Endothelial cell of umbilical vein (primary cell): ENCODE measurements at regions not wholly inside any gene's neighbourhood (a gene's known extent, or its start where the extent isn't known, plus 50 kb on each side); places are given as distances from the start of the nearest gene placed in this dataset.

Source experiments
- BruUV-seq: library from RNA; stranded (reverse); fragments of 400-500 nt; replicated peaks from 2 replicates; lab custom pipeline; 2021; lab: Mats Ljungman, UMichigan
- CTCF ChIA-PET: fragments of 300-600, 350-600 bp; sonication (Branson Sonifier 250); formaldehyde crosslinking; loops from one replicate; lab custom pipeline; 2021; ENCODE audit warnings: antibody characterized with exemption, inconsistent platforms; lab: Charles Lee
- POLR2A ChIA-PET: fragments of 300-600, 350-600 bp; sonication (Branson Sonifier 250); formaldehyde crosslinking; loops from one replicate; lab custom pipeline; 2021; ENCODE audit warnings: antibody characterized with exemption, inconsistent platforms; lab: Charles Lee
- DNase-seq: peaks from one replicate; pipeline ENCODE4 v3.0.0-alpha.2; 2011; ENCODE audit warnings: low read depth, low spot score
- FAIRE-seq: peaks from 2 replicates; lab custom pipeline; 2011; peaks lifted over from hg19 to GRCh38; lab: Jason Lieb, UNC
- H2AFZ ChIP-seq: 2 replicates; pipeline ENCODE4 v1.6.0; 2012; ENCODE audit warnings: low read depth, low read length, control low read depth, inconsistent platforms
- H3K27ac ChIP-seq: 2 replicates; pipeline ENCODE4 v1.5.1; 2011; ENCODE audit warnings: low read depth, mild to moderate bottlenecking, control low read depth, low read length, moderate library complexity; ENCODE audit not compliant: insufficient read depth
- H3K27me3 ChIP-seq, 2 experiments: 2 replicates each; pipeline versions ENCODE4 v1.6.0 to v1.6.1; 2011; ENCODE audit warnings: low read length in 2 of 2, mixed read lengths in 1 of 2; ENCODE audit not compliant: control insufficient read depth in 2 of 2, insufficient read depth in 2 of 2
- H3K36me3 ChIP-seq, 2 experiments: 2 replicates in 1 of 2; 3 replicates in 1 of 2; pipeline ENCODE4 v1.5.1; 2011; ENCODE audit warnings: low read length in 2 of 2, mild to moderate bottlenecking in 1 of 2, moderate library complexity in 1 of 2; ENCODE audit not compliant: control insufficient read depth in 2 of 2, insufficient read depth in 2 of 2; ENCODE audit errors: extremely low read depth in 1 of 2
- H3K4me1 ChIP-seq: 3 replicates; pipeline ENCODE4 v1.5.1; 2011; ENCODE audit warnings: mild to moderate bottlenecking, low read length; ENCODE audit not compliant: control insufficient read depth, insufficient read depth; ENCODE audit errors: extremely low read depth
- H3K4me2 ChIP-seq: 2 replicates; pipeline ENCODE4 v1.6.1; 2011; ENCODE audit warnings: low read length, control low read depth, mixed read lengths; ENCODE audit not compliant: insufficient read depth
- H3K4me3 ChIP-seq, 3 experiments: fragments of 200-600 bp in 1 of 3; sonication (generic), shearing (Covaris generic) in 1 of 3; replicated peaks in 1 of 3; 2 replicates each; pipeline ENCODE4 v1.5.1; 2011 to 2016; ENCODE audit warnings: control low read depth in 3 of 3, low read length in 3 of 3, mild to moderate bottlenecking in 2 of 3, inconsistent platforms in 1 of 3, low read depth in 1 of 3, moderate library complexity in 1 of 3; ENCODE audit not compliant: insufficient read depth in 1 of 3
- H3K79me2 ChIP-seq: 2 replicates; pipeline ENCODE4 v1.6.0; 2012; ENCODE audit warnings: low read length, inconsistent platforms; ENCODE audit not compliant: control insufficient read depth, insufficient read depth
- H3K9ac ChIP-seq: replicated peaks from 2 replicates; pipeline ENCODE3; 2011; ENCODE audit warnings: low read length, control low read depth; ENCODE audit not compliant: insufficient read depth; ENCODE audit errors: extremely low read depth
- H3K9me1 ChIP-seq: replicated peaks from 3 replicates; pipeline ENCODE4 v1.6.0; 2011; ENCODE audit warnings: mild to moderate bottlenecking, low read length; ENCODE audit not compliant: control insufficient read depth, insufficient read depth; ENCODE audit errors: extremely low read depth
- H3K9me3 ChIP-seq: replicated peaks from 2 replicates; pipeline ENCODE4 v1.5.1; 2012; ENCODE audit warnings: low read length, inconsistent platforms; ENCODE audit not compliant: control insufficient read depth, insufficient read depth
- H4K20me1 ChIP-seq: replicated peaks from 2 replicates; pipeline ENCODE3; 2011; ENCODE audit warnings: mild to moderate bottlenecking, low read length; ENCODE audit not compliant: control insufficient read depth, insufficient read depth; ENCODE audit errors: extremely low read depth
- EZH2 ChIP-seq: IDR thresholded peaks from 2 replicates; pipeline ENCODE4 v1.6.1; 2012; ENCODE audit warnings: borderline replicate concordance, low read depth, mild to moderate bottlenecking, moderate library complexity, low read length, inconsistent platforms; ENCODE audit not compliant: severe bottlenecking
- FOS ChIP-seq: IDR thresholded peaks from 2 replicates; pipeline ENCODE4 v1.6.1; 2011; ENCODE audit warnings: mild to moderate bottlenecking, low read length, moderate library complexity, borderline replicate concordance; ENCODE audit not compliant: insufficient read depth
- GATA2 ChIP-seq: IDR thresholded peaks from 2 replicates; pipeline ENCODE4 v1.7.0; 2011; ENCODE audit warnings: low read depth, mild to moderate bottlenecking, moderate library complexity, mixed read lengths, low read length; ENCODE audit not compliant: insufficient read length, insufficient read depth
- JUN ChIP-seq: IDR thresholded peaks from 2 replicates; pipeline ENCODE4 v1.6.1; 2011; ENCODE audit warnings: borderline replicate concordance, low read depth; ENCODE audit not compliant: insufficient read length, insufficient read depth
- MYC ChIP-seq: IDR thresholded peaks from one replicate; pipeline ENCODE4 v1.6.1; 2011; ENCODE audit warnings: mild to moderate bottlenecking, low read depth, low read length
- POLR2A ChIP-seq: IDR thresholded peaks from 2 replicates; pipeline ENCODE4 v1.6.1; 2012; ENCODE audit warnings: low read depth, mild to moderate bottlenecking, control low read depth, low read length
- POLR2AphosphoS5 ChIP-seq: IDR thresholded peaks from 2 replicates; pipeline ENCODE4 v1.6.1; 2012; ENCODE audit warnings: low read depth, mild to moderate bottlenecking, control low read depth, low read length, moderate library complexity; ENCODE audit not compliant: insufficient read depth
- dilution Hi-C: fragments of 300-500 bp; cut with MboI; formaldehyde crosslinking; loops from one replicate; pipeline ENCODE4 v1.15.0; 2019; ENCODE audit warnings: low sequenced_read_pairs; ENCODE audit not compliant: extremely low pct_ligation_motif_present
- intact Hi-C: fragments of 100-400 bp; cut with micrococcal nuclease; formaldehyde crosslinking; loops from one replicate; pipeline ENCODE4 v1.10.0; 2022
- TF ChIP-seq, protein P1 (sequence below): IDR thresholded peaks from 2 replicates; pipeline ENCODE4 v1.6.1; 2011; ENCODE audit not compliant: insufficient read depth, insufficient read length
- TF ChIP-seq, protein P2 (sequence below), 2 donors: IDR thresholded peaks; 1 replicate in 1 of 2; 2 replicates in 1 of 2; pipeline ENCODE4 v1.5.1; 2011; ENCODE audit warnings: low read length in 2 of 2, mild to moderate bottlenecking in 2 of 2, moderate library complexity in 2 of 2, control low read depth in 1 of 2, inconsistent platforms in 1 of 2, low read depth in 1 of 2; ENCODE audit not compliant: insufficient read depth in 1 of 2; ENCODE audit errors: extremely low read depth in 1 of 2

DNA sequence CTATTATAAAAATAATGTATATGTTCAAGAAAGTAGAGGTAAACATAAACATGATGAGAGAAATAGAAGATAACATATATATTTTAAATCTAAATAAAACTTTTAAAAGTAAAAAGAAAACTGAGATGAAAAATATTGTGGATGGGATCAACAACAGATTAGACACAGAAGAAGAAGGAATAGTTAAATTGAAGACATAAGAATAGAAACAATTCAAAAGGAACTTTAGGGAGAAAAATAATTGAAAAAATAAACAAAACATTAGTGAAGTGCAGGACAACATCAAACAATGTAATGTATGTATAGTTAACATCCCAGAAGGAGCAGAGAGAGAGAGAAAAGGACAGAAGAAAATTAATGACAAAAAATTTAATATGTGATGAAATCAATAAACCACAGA is 228.1 kb upstream of the TNRC6C start:
- no peaks in the 10 kb centered on the region for H3K9me1 ChIP-seq
- H2AFZ ChIP-seq = no peak overlapping the region
- no peaks in the 10 kb centered on the region for H3K36me3 ChIP-seq
- no peak overlapping the region for H3K4me2 ChIP-seq
- no peak overlapping the region for H3K9ac ChIP-seq
- no peak for TF ChIP-seq FOS
- TF ChIP-seq MYC = no peak
- no peak for TF ChIP-seq JUN
- TF ChIP-seq POLR2AphosphoS5 = no peak
- no peak for TF ChIP-seq EZH2
- TF ChIP-seq, protein P1, sequence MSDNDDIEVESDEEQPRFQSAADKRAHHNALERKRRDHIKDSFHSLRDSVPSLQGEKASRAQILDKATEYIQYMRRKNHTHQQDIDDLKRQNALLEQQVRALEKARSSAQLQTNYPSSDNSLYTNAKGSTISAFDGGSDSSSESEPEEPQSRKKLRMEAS = no peak
- TF ChIP-seq, protein P2, sequence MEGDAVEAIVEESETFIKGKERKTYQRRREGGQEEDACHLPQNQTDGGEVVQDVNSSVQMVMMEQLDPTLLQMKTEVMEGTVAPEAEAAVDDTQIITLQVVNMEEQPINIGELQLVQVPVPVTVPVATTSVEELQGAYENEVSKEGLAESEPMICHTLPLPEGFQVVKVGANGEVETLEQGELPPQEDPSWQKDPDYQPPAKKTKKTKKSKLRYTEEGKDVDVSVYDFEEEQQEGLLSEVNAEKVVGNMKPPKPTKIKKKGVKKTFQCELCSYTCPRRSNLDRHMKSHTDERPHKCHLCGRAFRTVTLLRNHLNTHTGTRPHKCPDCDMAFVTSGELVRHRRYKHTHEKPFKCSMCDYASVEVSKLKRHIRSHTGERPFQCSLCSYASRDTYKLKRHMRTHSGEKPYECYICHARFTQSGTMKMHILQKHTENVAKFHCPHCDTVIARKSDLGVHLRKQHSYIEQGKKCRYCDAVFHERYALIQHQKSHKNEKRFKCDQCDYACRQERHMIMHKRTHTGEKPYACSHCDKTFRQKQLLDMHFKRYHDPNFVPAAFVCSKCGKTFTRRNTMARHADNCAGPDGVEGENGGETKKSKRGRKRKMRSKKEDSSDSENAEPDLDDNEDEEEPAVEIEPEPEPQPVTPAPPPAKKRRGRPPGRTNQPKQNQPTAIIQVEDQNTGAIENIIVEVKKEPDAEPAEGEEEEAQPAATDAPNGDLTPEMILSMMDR (IDR thresholded peaks at IDR 0.05; ENCODE audit: extremely low read depth in 1 of 2, insufficient read depth in 1 of 2, low read depth in 1 of 2, low read length in 2 of 2) = no peak
- no peak for TF ChIP-seq GATA2
- TF ChIP-seq POLR2A = no peak
- no peak overlapping the region for H3K27ac ChIP-seq
- no peaks in the 10 kb centered on the region for H3K79me2 ChIP-seq
- no TSS peak for BruUV-seq
- ChIA-PET CTCF (interaction anchor here (1.6 kb wide), 1 partner anchor 68 kb away, joined by 4 read pairs; no protein-coding TSS in a partner anchor), POLR2A (no interaction called here)
- H3K4me3 ChIP-seq = no peak overlapping the region
- H3K27me3 ChIP-seq = peaks cover 10 to 13% of the 10 kb centered on the region in 2 experiments
- no peaks in the 10 kb centered on the region for H4K20me1 ChIP-seq
- dilution Hi-C loops = no loop called here
- no peak for DNase-seq
- H3K9me3 ChIP-seq = no peaks in the 10 kb centered on the region
- intact Hi-C loops = no loop called here
- no peaks in the 10 kb centered on the region for H3K4me1 ChIP-seq
- no peak for FAIRE-seq
